ENCODE measurements at regions not wholly inside any gene's neighbourhood (a gene's known extent, or its start where the extent isn't known, plus 50 kb on each side); places are given as distances from the start of the nearest gene placed in this dataset.

GRCh38 chr15:61629269-61629668 is 400.2 kb upstream of the RORA start:
- BruUV-seq (replicated peaks) = no TSS peak
- Histone ChIP-seq H3K27ac (ENCODE audit: low read depth, low read length) (no peak overlapping the region), H4K20me1 (ENCODE audit: insufficient read depth) (no peaks in the 10 kb centered on the region), H3K4me2 (ENCODE audit: low read length) (no peak overlapping the region), H3K9ac (ENCODE audit: low read length) (no peak overlapping the region), H3K4me1 (ENCODE audit: control insufficient read depth in 1 of 2, insufficient read depth in 2 of 2, low read length in 2 of 2) (no peaks in the 10 kb centered on the region), H2AFZ (ENCODE audit: low read depth, low read length, poor library complexity, severe bottlenecking) (no peak overlapping the region), H3K4me3 (replicated peaks in 1 of 2; ENCODE audit: low read depth in 1 of 2, low read length in 2 of 2) (no peak overlapping the region), H3K27me3 (ENCODE audit: insufficient read depth, low read length) (peaks cover 8% of the 10 kb centered on the region; the same call in 1 of the 2 replicates), H3K79me2 (ENCODE audit: insufficient read depth, low read length) (no peaks in the 10 kb centered on the region), H3K9me3 (ENCODE audit: control insufficient read depth in 1 of 2, insufficient read depth in 1 of 2, low read depth in 1 of 2, low read length in 2 of 2) (no peaks in the 10 kb centered on the region), H3K36me3 (ENCODE audit: control insufficient read depth in 1 of 2, insufficient read depth in 2 of 2, low read length in 2 of 2) (no peaks in the 10 kb centered on the region), H3K9me2 (ENCODE audit: insufficient read depth) (no peaks in the 10 kb centered on the region)
- CTCF ChIA-PET = no interaction called here
- ATAC-seq (no peak), DNase-seq (ENCODE audit: low read depth, low spot score) (no peak)
- POLR2A ChIA-PET = no interaction called here
- TF ChIP-seq CEBPB (IDR thresholded peaks at IDR 0.05; ENCODE audit: low read depth) (no peak), JUND (IDR thresholded peaks at IDR 0.05) (no peak), RAD21 (IDR thresholded peaks at IDR 0.05; ENCODE audit: low read depth) (no peak), CTCF (IDR thresholded peaks at IDR 0.05 in 2 of 3, conservative IDR thresholded peaks at IDR 0.05 in 1 of 3; ENCODE audit: borderline replicate concordance in 1 of 3, insufficient read depth in 1 of 3, low read depth in 2 of 3, low read length in 2 of 3) (no peak), EGR1 (IDR thresholded peaks at IDR 0.05; ENCODE audit: low read depth) (no peak), MAX (IDR thresholded peaks at IDR 0.05) (no peak)
- RAD21 ChIA-PET (ENCODE audit: low non-redundant PET in 1 of 2, low total read pairs in 2 of 2, uncharacterized antibody in 2 of 2, unreplicated experiment in 2 of 2) = no interaction called here
- intact Hi-C loops (cut with micrococcal nuclease) = no loop called here

- no peaks in the 10 kb centered on the region for H3K36me3 ChIP-seq (ENCODE audit: control insufficient read depth in 1 of 2, insufficient read depth in 2 of 2, low read length in 2 of 2)
- ATAC-seq (no peak), DNase-seq (ENCODE audit: low read depth, low spot score) (no peak)
- ChIA-PET RAD21 (ENCODE audit: low non-redundant PET in 1 of 2, low total read pairs in 2 of 2, uncharacterized antibody in 2 of 2, unreplicated experiment in 2 of 2) (no interaction called here), POLR2A (no interaction called here), CTCF (no interaction called here)
- no peaks in the 10 kb centered on the region for H3K27me3 ChIP-seq (ENCODE audit: insufficient read depth, low read length)
- no peaks in the 10 kb centered on the region for H3K9me3 ChIP-seq (ENCODE audit: control insufficient read depth in 1 of 2, insufficient read depth in 1 of 2, low read depth in 1 of 2, low read length in 2 of 2)
- BruUV-seq (replicated peaks) = no TSS peak
- no peak overlapping the region for H3K27ac ChIP-seq (ENCODE audit: low read depth, low read length)
- no peaks in the 10 kb centered on the region for H3K9me2 ChIP-seq (ENCODE audit: insufficient read depth)
- no peaks in the 10 kb centered on the region for H4K20me1 ChIP-seq (ENCODE audit: insufficient read depth)
- no peak overlapping the region for H3K4me2 ChIP-seq (ENCODE audit: low read length)
- no peak overlapping the region for H3K9ac ChIP-seq (ENCODE audit: low read length)
- no peak overlapping the region for H3K4me3 ChIP-seq (replicated peaks in 1 of 2; ENCODE audit: low read depth in 1 of 2, low read length in 2 of 2)
- intact Hi-C loops (cut with micrococcal nuclease) = no loop called here
- no peak overlapping the region for H2AFZ ChIP-seq (ENCODE audit: low read depth, low read length, poor library complexity, severe bottlenecking)
- no peaks in the 10 kb centered on the region for H3K4me1 ChIP-seq (ENCODE audit: control insufficient read depth in 1 of 2, insufficient read depth in 2 of 2, low read length in 2 of 2)
- no peaks in the 10 kb centered on the region for H3K79me2 ChIP-seq (ENCODE audit: insufficient read depth, low read length)
- TF ChIP-seq CEBPB (IDR thresholded peaks at IDR 0.05; ENCODE audit: low read depth) = no peak
- TF ChIP-seq SRF (IDR thresholded peaks at IDR 0.05; ENCODE audit: low read depth) = no peak
- TF ChIP-seq JUND (IDR thresholded peaks at IDR 0.05) = no peak
- TF ChIP-seq POLR2AphosphoS5 (IDR thresholded peaks at IDR 0.05; ENCODE audit: low read depth, low read length) = no peak
- no peak for TF ChIP-seq EGR1 (IDR thresholded peaks at IDR 0.05; ENCODE audit: low read depth)
- no peak for TF ChIP-seq ZFX (IDR thresholded peaks at IDR 0.05)
- no peak for TF ChIP-seq ATF3 (IDR thresholded peaks at IDR 0.05)
- TF ChIP-seq MAX (IDR thresholded peaks at IDR 0.05) = no peak
- no peak for TF ChIP-seq TCF7L2 (IDR thresholded peaks at IDR 0.05; ENCODE audit: borderline replicate concordance, extremely low read depth, insufficient read depth, insufficient read length)
- no peak for TF ChIP-seq ZNF274 (IDR thresholded peaks at IDR 0.05; ENCODE audit: low read depth, low read length)
- TF ChIP-seq POLR2A (IDR thresholded peaks at IDR 0.05; ENCODE audit: borderline replicate concordance, extremely low read depth, insufficient read depth, insufficient read length) = no peak
- no peak for TF ChIP-seq EZH2phosphoT487 (IDR thresholded peaks at IDR 0.05; ENCODE audit: borderline replicate concordance)
- TF ChIP-seq SIN3A (IDR thresholded peaks at IDR 0.05; ENCODE audit: low read depth) = no peak
- TF ChIP-seq CBX3 (IDR thresholded peaks at IDR 0.05; ENCODE audit: low read depth) = no peak
- no peak for TF ChIP-seq SP1 (IDR thresholded peaks at IDR 0.05; ENCODE audit: low read depth)
Observed at GRCh38 chr15:61624950-61625349, 395.8 kb upstream of the RORA start.
